NB4 (cell line): ENCODE measurements at regions not wholly inside any gene's neighbourhood (a gene's known extent, or its start where the extent isn't known, plus 50 kb on each side); places are given as distances from the start of the nearest gene placed in this dataset.
A peak's percentile ranks its signal among the peaks of the same experiment; 100 is the strongest.

Source experiments
- DNase-seq: peaks from one replicate; pipeline ENCODE4 v3.0.0; 2010; ENCODE audit warnings: low read depth
- H3K4me3 ChIP-seq: one replicate; pipeline ENCODE4 v1.5.1; 2011; ENCODE audit warnings: mild to moderate bottlenecking, low read depth, low read length, moderate library complexity
- CTCF ChIP-seq: IDR thresholded peaks from one replicate; pipeline ENCODE4 v1.5.1; 2012; ENCODE audit warnings: low read depth, low read length
- MAX ChIP-seq: IDR thresholded peaks from 2 replicates; pipeline ENCODE4 v1.6.1; 2011; ENCODE audit warnings: low read depth, low read length
- MYC ChIP-seq: IDR thresholded peaks from 2 replicates; pipeline ENCODE4 v1.6.1; 2011; ENCODE audit warnings: low read depth, low read length
- POLR2A ChIP-seq: IDR thresholded peaks from 2 replicates; pipeline ENCODE4 v1.6.1; 2011; ENCODE audit warnings: mild to moderate bottlenecking; ENCODE audit not compliant: insufficient read length; ENCODE audit errors: extremely low read depth

GRCh38 chr7:26510231-26510957 is 218.7 kb downstream of the SNX10 start:
- H3K4me3 ChIP-seq, result no peak overlapping the region
- DNase-seq, result peak; percentile 51
- no peak for TF ChIP-seq MAX
- no peak for TF ChIP-seq MYC
- no peak for TF ChIP-seq CTCF
- no peak for TF ChIP-seq POLR2A

GRCh38 chr7:26511866-26512265 is 220.2 kb downstream of the SNX10 start:
- TF ChIP-seq MYC, result no peak
- TF ChIP-seq POLR2A, result no peak
- TF ChIP-seq MAX, result no peak
- TF ChIP-seq CTCF, result no peak
- no peak for DNase-seq

GRCh38 chr7:26512737-26513136 is 221.1 kb downstream of the SNX10 start:
- no peak overlapping the region for H3K4me3 ChIP-seq
- no peak for TF ChIP-seq POLR2A
- TF ChIP-seq MYC, result no peak
- TF ChIP-seq CTCF, result no peak
- no peak for TF ChIP-seq MAX
- DNase-seq, result no peak

More at GRCh38 chr7:26511866-26512265, 220.2 kb downstream of the SNX10 start:
- no peak overlapping the region for H3K4me3 ChIP-seq

GRCh38 chr7:26513948-26514347 is 222.3 kb downstream of the SNX10 start:
- no peak for TF ChIP-seq POLR2A
- TF ChIP-seq MAX, result no peak
- no peak for TF ChIP-seq MYC
- no peak for TF ChIP-seq CTCF
- no peak overlapping the region for H3K4me3 ChIP-seq
- DNase-seq, result no peak

GRCh38 chr7:26514633-26515032 is 223.0 kb downstream of the SNX10 start:
- no peak overlapping the region for H3K4me3 ChIP-seq
- no peak for DNase-seq
- no peak for TF ChIP-seq POLR2A
- no peak for TF ChIP-seq CTCF
- no peak for TF ChIP-seq MAX

GRCh38 chr7:26515314-26515842 is 223.7 kb downstream of the SNX10 start:
- H3K4me3 ChIP-seq, result no peak overlapping the region
- no peak for DNase-seq
- TF ChIP-seq CTCF (no peak), POLR2A (no peak), MAX (no peak), MYC (no peak)
